ENCODE measurements at regions not wholly inside any gene's neighbourhood (a gene's known extent, or its start where the extent isn't known, plus 50 kb on each side); places are given as distances from the start of the nearest gene placed in this dataset.

DNA sequence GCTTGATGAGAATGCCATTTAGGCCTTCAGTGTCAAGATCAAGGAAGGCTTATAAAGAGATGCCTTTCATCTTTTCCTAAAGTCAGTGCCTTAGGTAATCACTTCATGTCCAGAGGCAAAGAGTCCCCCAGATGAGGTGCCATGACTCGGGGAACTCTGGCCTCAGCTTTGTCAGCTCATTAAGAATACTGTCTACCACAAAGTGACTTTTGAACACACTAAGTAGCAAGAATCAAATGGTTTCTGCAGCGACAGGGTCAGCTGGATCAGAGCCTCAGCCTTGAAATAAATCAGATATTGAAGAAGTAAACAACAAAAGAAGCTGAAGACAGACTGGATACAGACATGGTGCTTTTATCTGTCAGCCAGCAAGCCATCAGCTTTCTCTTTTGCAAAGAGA is 120.1 kb upstream of the SLC39A10 start:
- no peaks in the 10 kb centered on the region for H3K36me3 ChIP-seq (ENCODE audit: control insufficient read depth, insufficient read depth, low read length)
- H3K27ac Mint-ChIP-seq (ENCODE audit: unreplicated experiment), result no peak overlapping the region
- no peaks in the 10 kb centered on the region for H3K9me3 ChIP-seq
- no peaks in the 10 kb centered on the region; the same call in 1 of the 2 replicates for H3K4me1 ChIP-seq
- no peaks in the 10 kb centered on the region for H3K4me1 Mint-ChIP-seq (ENCODE audit: low read depth, unreplicated experiment)
- intact Hi-C loops (cut with micrococcal nuclease; ENCODE audit: unreplicated experiment), result no loop called here
- no TSS peak for BruUV-seq (replicated peaks)
- H3K9me3 Mint-ChIP-seq (ENCODE audit: unreplicated experiment), result no peaks in the 10 kb centered on the region
- H3K36me3 Mint-ChIP-seq (ENCODE audit: insufficient read depth, unreplicated experiment), result no peaks in the 10 kb centered on the region
- no peak overlapping the region for H3K4me3 Mint-ChIP-seq (ENCODE audit: unreplicated experiment)
- no peak for DNase-seq
- no peaks in the 10 kb centered on the region for H3K27me3 ChIP-seq (replicated peaks; ENCODE audit: control insufficient read depth, insufficient read depth, low read length)
- no peak overlapping the region for H3K4me3 ChIP-seq (ENCODE audit: low read depth, low read length)
- no peaks in the 10 kb centered on the region for H3K27me3 Mint-ChIP-seq (ENCODE audit: insufficient read depth, unreplicated experiment)
- ChIA-PET POLR2A (no interaction called here), CTCF (no interaction called here)
- TF ChIP-seq, protein P1, sequence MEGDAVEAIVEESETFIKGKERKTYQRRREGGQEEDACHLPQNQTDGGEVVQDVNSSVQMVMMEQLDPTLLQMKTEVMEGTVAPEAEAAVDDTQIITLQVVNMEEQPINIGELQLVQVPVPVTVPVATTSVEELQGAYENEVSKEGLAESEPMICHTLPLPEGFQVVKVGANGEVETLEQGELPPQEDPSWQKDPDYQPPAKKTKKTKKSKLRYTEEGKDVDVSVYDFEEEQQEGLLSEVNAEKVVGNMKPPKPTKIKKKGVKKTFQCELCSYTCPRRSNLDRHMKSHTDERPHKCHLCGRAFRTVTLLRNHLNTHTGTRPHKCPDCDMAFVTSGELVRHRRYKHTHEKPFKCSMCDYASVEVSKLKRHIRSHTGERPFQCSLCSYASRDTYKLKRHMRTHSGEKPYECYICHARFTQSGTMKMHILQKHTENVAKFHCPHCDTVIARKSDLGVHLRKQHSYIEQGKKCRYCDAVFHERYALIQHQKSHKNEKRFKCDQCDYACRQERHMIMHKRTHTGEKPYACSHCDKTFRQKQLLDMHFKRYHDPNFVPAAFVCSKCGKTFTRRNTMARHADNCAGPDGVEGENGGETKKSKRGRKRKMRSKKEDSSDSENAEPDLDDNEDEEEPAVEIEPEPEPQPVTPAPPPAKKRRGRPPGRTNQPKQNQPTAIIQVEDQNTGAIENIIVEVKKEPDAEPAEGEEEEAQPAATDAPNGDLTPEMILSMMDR (IDR thresholded peaks at IDR 0.05; ENCODE audit: insufficient read depth in 1 of 2, low read depth in 1 of 2, low read length in 1 of 2, severe bottlenecking in 1 of 2, unreplicated experiment in 1 of 2), result no peak

DNA sequence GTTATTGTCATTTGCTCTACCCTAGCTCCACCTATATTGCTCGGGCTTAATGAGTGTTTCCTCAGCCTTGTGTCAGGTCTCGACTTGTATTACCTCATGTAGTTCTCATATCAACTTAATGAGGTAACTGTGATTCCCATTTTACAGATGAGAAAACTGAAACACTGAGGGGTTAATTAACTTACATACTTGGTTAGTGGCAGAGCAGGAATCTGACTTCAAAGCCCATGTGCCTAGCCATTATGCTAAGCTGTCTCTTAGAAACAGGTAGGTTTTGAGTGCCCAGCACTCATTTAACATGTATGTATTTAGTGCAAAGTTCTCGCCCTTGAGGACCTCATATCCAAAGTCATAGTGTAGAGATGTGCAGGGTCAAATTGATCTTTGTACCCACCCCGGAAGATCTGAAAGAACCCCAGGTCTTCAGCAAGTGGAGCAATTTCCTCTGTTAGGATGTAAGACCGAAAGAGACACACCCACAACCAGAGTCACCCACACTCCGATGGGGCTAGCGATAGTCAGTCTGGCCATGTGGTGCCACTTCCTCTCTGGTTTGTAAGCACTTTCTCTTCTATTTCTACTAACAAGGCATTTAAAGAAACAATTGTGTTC is 121.0 kb upstream of the SLC39A10 start:
- Histone ChIP-seq H3K36me3 (ENCODE audit: control insufficient read depth, insufficient read depth, low read length) (no peaks in the 10 kb centered on the region), H3K27me3 (replicated peaks; ENCODE audit: control insufficient read depth, insufficient read depth, low read length) (no peaks in the 10 kb centered on the region), H3K9me3 (no peaks in the 10 kb centered on the region), H3K4me1 (no peaks in the 10 kb centered on the region; the same call in 1 of the 2 replicates), H3K4me3 (ENCODE audit: low read depth, low read length) (no peak overlapping the region)
- CTCF ChIA-PET, result no interaction called here
- Mint-ChIP-seq H3K27me3 (ENCODE audit: insufficient read depth, unreplicated experiment) (no peaks in the 10 kb centered on the region), H3K36me3 (ENCODE audit: insufficient read depth, unreplicated experiment) (no peaks in the 10 kb centered on the region), H3K4me3 (ENCODE audit: unreplicated experiment) (no peak overlapping the region), H3K9me3 (ENCODE audit: unreplicated experiment) (no peaks in the 10 kb centered on the region), H3K27ac (ENCODE audit: unreplicated experiment) (no peak overlapping the region), H3K4me1 (ENCODE audit: low read depth, unreplicated experiment) (no peaks in the 10 kb centered on the region)
- no TSS peak for BruUV-seq (replicated peaks)
- POLR2A ChIA-PET, result no interaction called here
- intact Hi-C loops (cut with micrococcal nuclease; ENCODE audit: unreplicated experiment), result no loop called here
- TF ChIP-seq, protein P1 (IDR thresholded peaks at IDR 0.05; ENCODE audit: insufficient read depth in 1 of 2, low read depth in 1 of 2, low read length in 1 of 2, severe bottlenecking in 1 of 2, unreplicated experiment in 1 of 2), result no peak
- no peak for DNase-seq

DNA sequence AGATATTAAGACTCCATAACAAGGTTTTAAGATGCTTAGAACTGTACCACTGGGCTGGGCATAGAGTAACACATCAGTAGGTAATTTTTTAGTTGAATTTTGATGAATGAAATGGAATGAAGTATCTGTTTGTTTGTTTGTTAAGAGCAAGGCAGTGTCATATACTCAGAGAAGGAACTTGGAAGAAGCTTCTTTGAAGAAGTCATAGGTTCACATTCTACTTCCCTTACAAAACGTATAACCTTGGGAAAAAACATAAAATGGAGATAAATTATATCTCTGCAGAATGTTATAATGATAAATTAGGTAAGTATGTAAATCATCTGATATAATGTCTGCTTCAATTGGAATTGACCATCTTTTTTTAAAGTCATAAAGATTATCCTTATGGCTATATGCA is 122.1 kb upstream of the SLC39A10 start:
- H3K27me3 Mint-ChIP-seq (ENCODE audit: insufficient read depth, unreplicated experiment), result no peaks in the 10 kb centered on the region
- no peak for DNase-seq
- TF ChIP-seq, protein P1 (IDR thresholded peaks at IDR 0.05; ENCODE audit: insufficient read depth in 1 of 2, low read depth in 1 of 2, low read length in 1 of 2, severe bottlenecking in 1 of 2, unreplicated experiment in 1 of 2), result no peak
- Histone ChIP-seq H3K4me1 (no peaks in the 10 kb centered on the region; the same call in 1 of the 2 replicates), H3K9me3 (no peaks in the 10 kb centered on the region), H3K4me3 (ENCODE audit: low read depth, low read length) (no peak overlapping the region), H3K36me3 (ENCODE audit: control insufficient read depth, insufficient read depth, low read length) (no peaks in the 10 kb centered on the region), H3K27me3 (replicated peaks; ENCODE audit: control insufficient read depth, insufficient read depth, low read length) (no peaks in the 10 kb centered on the region)
- BruUV-seq (replicated peaks), result no TSS peak
- no peaks in the 10 kb centered on the region for H3K9me3 Mint-ChIP-seq (ENCODE audit: unreplicated experiment)
- no peaks in the 10 kb centered on the region for H3K36me3 Mint-ChIP-seq (ENCODE audit: insufficient read depth, unreplicated experiment)
- H3K4me3 Mint-ChIP-seq (ENCODE audit: unreplicated experiment), result no peak overlapping the region
- intact Hi-C loops (cut with micrococcal nuclease; ENCODE audit: unreplicated experiment), result no loop called here
- CTCF ChIA-PET, result no interaction called here
- no peaks in the 10 kb centered on the region for H3K4me1 Mint-ChIP-seq (ENCODE audit: low read depth, unreplicated experiment)
- no peak overlapping the region for H3K27ac Mint-ChIP-seq (ENCODE audit: unreplicated experiment)
- POLR2A ChIA-PET, result no interaction called here
